Mucosa of rectum (tissue), 2 donors: ENCODE measurements at regions not wholly inside any gene's neighbourhood (a gene's known extent, or its start where the extent isn't known, plus 50 kb on each side); places are given as distances from the start of the nearest gene placed in this dataset.
"Not testable (repeated sequence)": the region's sequence is repeated elsewhere in the genome, so short reads cannot be mapped to it uniquely, and the experiment has no call there.

ENCODE experiments used
- H3K27ac ChIP-seq, 2 donors: one replicate each; pipeline ENCODE4 v1.7.0; 2013; ENCODE audit warnings: inconsistent platforms in 2 of 2, low read depth in 2 of 2, low read length in 2 of 2
- H3K27me3 ChIP-seq, 2 donors: one replicate each; pipeline ENCODE4 v1.7.0; 2013; ENCODE audit warnings: low read length in 2 of 2; ENCODE audit not compliant: control insufficient read depth in 2 of 2, insufficient read depth in 2 of 2
- H3K36me3 ChIP-seq, 2 donors: one replicate each; pipeline ENCODE4 v1.7.0; 2013; ENCODE audit warnings: low read length in 2 of 2; ENCODE audit not compliant: control insufficient read depth in 2 of 2, insufficient read depth in 2 of 2
- H3K4me1 ChIP-seq, 2 donors: one replicate each; pipeline ENCODE4 v1.7.0; 2013; ENCODE audit warnings: low read length in 2 of 2, mild to moderate bottlenecking in 1 of 2; ENCODE audit not compliant: control insufficient read depth in 2 of 2, insufficient read depth in 2 of 2
- H3K4me3 ChIP-seq, 2 donors: one replicate each; pipeline ENCODE4 v1.7.0; 2013; ENCODE audit warnings: low read length in 2 of 2
- H3K9ac ChIP-seq, 2 donors: one replicate each; pipeline ENCODE4 v1.7.0; 2013; ENCODE audit warnings: low read length in 2 of 2, low read depth in 1 of 2, mild to moderate bottlenecking in 1 of 2
- H3K9me3 ChIP-seq, 2 donors: one replicate each; pipeline ENCODE4 v1.7.0; 2013; ENCODE audit warnings: low read length in 2 of 2; ENCODE audit not compliant: control insufficient read depth in 2 of 2
- donor health status: healthy.
- donor health status: Normal muscosa, but diverticular disease.

DNA sequence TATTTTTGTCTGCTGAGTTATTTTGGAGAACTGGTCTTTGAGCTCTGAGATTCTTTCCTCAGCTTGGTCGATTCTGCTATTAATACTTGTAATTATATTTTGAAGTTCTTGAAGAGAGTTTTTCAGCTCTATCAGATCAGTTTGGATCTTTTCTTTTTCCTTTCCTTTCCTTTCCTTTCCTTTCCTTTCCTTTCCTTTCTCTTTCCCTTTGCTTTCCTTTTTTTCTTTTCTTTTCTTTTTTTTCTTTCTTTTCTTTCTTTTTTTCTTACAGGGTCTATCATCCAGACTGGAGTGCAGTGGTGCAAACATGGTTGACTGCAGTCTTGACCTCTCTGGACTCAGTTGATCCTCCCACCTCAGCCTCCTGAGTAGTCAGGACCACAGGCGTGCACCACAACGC lies 63.2 kb upstream of the GPR50 start:
- H3K4me1 ChIP-seq, H3K27me3 ChIP-seq, H3K36me3 ChIP-seq, H3K27ac ChIP-seq, H3K9ac ChIP-seq, H3K4me3 ChIP-seq, H3K9me3 ChIP-seq: not testable (repeated sequence)
